Stimulated activated naive CD8-positive, alpha-beta T cell treated with anti-CD3 and anti-CD28 coated beads, Interleukin-15, amount 100 ng/mL, for 72 hours (primary cell): ENCODE measurements at regions not wholly inside any gene's neighbourhood (a gene's known extent, or its start where the extent isn't known, plus 50 kb on each side); places are given as distances from the start of the nearest gene placed in this dataset.
"Not testable (repeated sequence)": the region's sequence is repeated elsewhere in the genome, so short reads cannot be mapped to it uniquely, and the experiment has no call there.

Experiments
- ATAC-seq: fragments of 150-1000 bp; cut with Tn5 transposase; 2 replicates; pipeline ENCODE4 v1.10.0; 2021; ENCODE audit warnings: mild to moderate bottlenecking, moderate library complexity
- DNase-seq, 2 donors: peaks; one replicate each; pipeline ENCODE4 v3.0.0; 2021 to 2022
- H3K27ac Mint-ChIP-seq, 2 donors: one replicate each; pipeline ENCODE4 v1.8.0; 2022; ENCODE audit warnings: mild to moderate bottlenecking in 2 of 2, mixed read lengths in 2 of 2, moderate library complexity in 2 of 2
- H3K27me3 Mint-ChIP-seq: one replicate; pipeline ENCODE4 v1.8.0; 2022; ENCODE audit warnings: mixed read lengths
- H3K4me1 Mint-ChIP-seq: one replicate; pipeline ENCODE4 v1.8.0; 2022; ENCODE audit warnings: mild to moderate bottlenecking, mixed read lengths
- H3K4me3 Mint-ChIP-seq, 2 donors: one replicate each; pipeline ENCODE4 v1.8.0; 2022; ENCODE audit warnings: mild to moderate bottlenecking in 2 of 2, mixed read lengths in 2 of 2, moderate library complexity in 1 of 2
- H3K9me3 Mint-ChIP-seq, 2 donors: one replicate each; pipeline ENCODE4 v1.8.0; 2022; ENCODE audit warnings: mixed read lengths in 2 of 2

DNA sequence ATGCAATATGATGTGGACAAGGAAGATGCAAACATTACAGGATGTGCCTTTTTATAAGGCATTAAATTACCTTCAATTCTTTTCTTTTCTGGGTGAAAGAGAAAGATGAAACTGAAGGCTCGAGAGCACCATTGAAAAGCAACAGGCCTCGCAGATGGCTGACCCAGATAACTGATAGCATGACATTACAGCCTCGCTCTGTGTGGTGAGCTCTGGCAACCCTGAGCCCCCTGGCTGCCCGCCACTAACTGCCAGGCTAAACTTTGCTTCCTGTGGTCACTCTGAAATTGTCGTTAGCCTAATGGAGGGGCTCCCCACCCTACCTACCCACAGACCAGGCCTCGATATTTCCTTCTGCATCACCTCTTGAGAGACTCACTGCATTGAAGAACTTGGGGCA is 516.8 kb upstream of the FANCL start:
- ATAC-seq (no peak), DNase-seq (no peak)
- H3K4me3 Mint-ChIP-seq = no peak overlapping the region
- H3K4me1 Mint-ChIP-seq = peaks cover 7% of the 10 kb centered on the region
- H3K9me3 Mint-ChIP-seq = no peaks in the 10 kb centered on the region
- no peak overlapping the region for H3K27ac Mint-ChIP-seq
- H3K27me3 Mint-ChIP-seq = peaks cover 25% of the 10 kb centered on the region

DNA sequence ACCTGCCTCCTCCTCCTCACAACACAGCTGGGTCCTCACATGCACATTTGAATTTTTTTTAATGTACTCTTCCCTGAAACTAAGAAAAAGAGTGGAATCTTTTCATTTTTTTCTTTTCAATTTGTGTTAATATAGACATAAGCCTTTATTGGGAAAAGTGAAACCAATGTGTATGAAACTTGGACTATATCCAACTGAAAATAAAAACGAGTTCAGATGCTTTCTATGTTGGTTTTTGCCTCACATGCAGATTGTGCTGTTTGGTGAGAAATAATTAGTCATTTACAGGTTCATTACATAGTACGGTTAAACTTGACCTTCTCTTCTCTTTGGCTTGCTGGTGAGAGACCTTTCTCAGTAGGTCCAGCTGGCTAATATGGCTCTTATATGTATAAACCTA is 515.2 kb upstream of the FANCL start:
- peaks cover 5 to 9% of the 10 kb centered on the region in 2 donors for H3K9me3 Mint-ChIP-seq
- H3K4me1 Mint-ChIP-seq = peaks cover 7% of the 10 kb centered on the region
- H3K4me3 Mint-ChIP-seq = no peak overlapping the region
- DNase-seq (no peak), ATAC-seq (no peak)
- H3K27ac Mint-ChIP-seq = no peak overlapping the region
- peaks cover 20% of the 10 kb centered on the region for H3K27me3 Mint-ChIP-seq

DNA sequence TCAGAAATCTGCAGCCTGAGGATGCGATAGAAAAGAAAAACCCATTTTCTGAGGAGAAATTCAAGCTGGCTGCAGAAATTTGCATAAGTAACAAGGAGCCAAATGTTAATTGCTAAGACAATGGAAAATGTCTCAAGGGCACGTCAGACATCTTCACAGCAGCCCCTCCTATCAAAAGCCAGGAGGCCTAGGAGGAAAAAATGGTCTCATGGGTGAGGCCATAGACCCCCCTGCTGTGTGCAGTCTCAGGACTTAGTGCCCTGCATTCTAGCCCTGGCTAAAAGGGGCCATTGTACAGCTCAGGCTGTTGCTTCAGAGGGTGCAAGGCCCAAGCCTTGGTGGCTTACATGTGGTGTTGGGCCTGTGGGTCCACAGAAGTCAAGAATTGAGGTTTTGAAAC is 511.4 kb upstream of the FANCL start:
- H3K4me1 Mint-ChIP-seq, H3K9me3 Mint-ChIP-seq, DNase-seq, H3K27ac Mint-ChIP-seq, ATAC-seq, H3K4me3 Mint-ChIP-seq: not testable (repeated sequence)
- peaks cover 14% of the 10 kb centered on the region for H3K27me3 Mint-ChIP-seq

DNA sequence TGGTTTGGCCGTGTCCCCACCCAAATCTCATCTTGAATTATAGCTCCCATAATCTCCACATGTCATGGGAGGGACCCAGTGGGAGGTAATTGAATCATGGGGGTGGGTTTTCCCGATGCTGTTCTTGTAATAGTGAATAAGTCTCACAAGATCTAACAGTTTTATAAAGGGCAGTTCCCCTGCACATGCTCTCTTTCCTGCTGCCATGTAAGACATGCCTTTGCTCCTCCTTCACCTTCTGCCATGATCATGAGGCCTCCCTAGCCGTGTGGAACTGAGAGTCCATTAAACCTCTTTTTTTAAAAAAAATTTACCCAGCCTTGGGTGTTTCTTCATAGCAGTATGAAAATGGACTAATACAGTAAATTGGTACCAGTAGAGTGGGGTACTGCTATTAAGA is 510.6 kb upstream of the FANCL start:
- H3K4me3 Mint-ChIP-seq, ATAC-seq: not testable (repeated sequence)

DNA sequence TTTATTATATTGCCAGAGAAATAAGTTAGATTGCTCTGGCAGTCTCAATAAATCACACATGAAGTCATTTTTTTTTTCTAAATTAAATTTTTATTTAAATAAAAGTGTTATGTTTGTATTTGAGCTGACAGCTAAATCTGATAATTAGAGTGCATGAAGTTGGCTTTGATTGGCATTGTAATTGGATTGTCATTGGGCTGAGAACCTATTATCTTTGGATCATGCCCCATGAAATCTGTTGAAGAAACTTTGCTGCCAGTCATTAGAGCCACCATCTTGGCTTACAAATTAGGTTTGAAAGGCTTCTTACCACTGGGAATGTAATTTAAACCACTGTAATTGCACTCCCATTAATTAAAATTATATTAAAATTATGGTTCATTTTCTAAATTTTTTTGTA is 507.9 kb upstream of the FANCL start:
- Mint-ChIP-seq H3K9me3 (peaks cover 9% of the 10 kb centered on the region in 2 donors), H3K4me3 (no peak overlapping the region), H3K27ac (no peak overlapping the region), H3K4me1 (no peaks in the 10 kb centered on the region), H3K27me3 (no peaks in the 10 kb centered on the region)
- ATAC-seq (no peak), DNase-seq (no peak)

More for the DNA sequence above, 510.6 kb upstream of the FANCL start:
- DNase-seq, H3K9me3 Mint-ChIP-seq, H3K27me3 Mint-ChIP-seq, H3K4me1 Mint-ChIP-seq, H3K27ac Mint-ChIP-seq: not testable (repeated sequence)

DNA sequence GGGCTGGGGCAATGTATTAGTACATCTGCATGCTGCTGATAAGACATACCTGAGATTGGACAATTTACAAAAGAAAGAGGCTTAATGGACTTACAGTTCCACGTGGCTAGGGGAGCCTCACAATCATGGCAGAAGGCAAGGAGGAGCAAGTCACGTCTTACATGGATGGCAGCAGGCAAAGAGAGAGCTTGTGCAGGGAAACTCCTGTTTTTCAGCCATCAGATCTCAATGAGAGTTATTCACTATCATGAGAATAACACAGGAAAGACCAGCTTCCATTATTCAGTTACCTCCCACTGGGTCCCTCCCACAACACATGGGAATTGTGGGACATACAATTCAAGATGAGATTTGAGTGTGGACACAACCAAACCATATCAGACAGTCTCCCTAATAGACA is 504.2 kb upstream of the FANCL start:
- not testable (repeated sequence) for H3K4me3 Mint-ChIP-seq, ATAC-seq, H3K9me3 Mint-ChIP-seq, H3K4me1 Mint-ChIP-seq, H3K27ac Mint-ChIP-seq, H3K27me3 Mint-ChIP-seq, DNase-seq

DNA sequence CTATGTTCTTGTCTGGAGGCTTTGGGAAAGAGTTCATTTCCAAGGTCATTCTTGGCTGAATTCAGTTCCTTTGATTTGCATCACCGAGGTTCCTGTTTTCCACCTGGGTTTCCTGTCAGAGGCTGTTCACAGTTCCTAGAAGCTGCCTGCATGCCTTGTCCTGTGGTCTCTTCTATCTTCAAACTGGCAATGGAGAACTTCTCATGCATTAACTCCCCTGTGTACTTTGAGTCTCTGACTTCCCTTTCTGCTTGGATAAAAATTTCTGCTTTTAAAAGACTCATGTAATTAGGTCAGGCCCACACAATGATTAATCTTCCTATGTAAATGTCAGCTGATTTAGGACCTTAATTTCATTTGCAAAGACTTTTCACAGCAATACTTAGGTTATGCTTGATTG is 499.3 kb upstream of the FANCL start:
- DNase-seq (no peak), ATAC-seq (no peak)
- no peaks in the 10 kb centered on the region for H3K4me1 Mint-ChIP-seq
- H3K27me3 Mint-ChIP-seq = no peaks in the 10 kb centered on the region
- no peaks in the 10 kb centered on the region for H3K9me3 Mint-ChIP-seq
- no peak overlapping the region for H3K4me3 Mint-ChIP-seq
- H3K27ac Mint-ChIP-seq = no peak overlapping the region

DNA sequence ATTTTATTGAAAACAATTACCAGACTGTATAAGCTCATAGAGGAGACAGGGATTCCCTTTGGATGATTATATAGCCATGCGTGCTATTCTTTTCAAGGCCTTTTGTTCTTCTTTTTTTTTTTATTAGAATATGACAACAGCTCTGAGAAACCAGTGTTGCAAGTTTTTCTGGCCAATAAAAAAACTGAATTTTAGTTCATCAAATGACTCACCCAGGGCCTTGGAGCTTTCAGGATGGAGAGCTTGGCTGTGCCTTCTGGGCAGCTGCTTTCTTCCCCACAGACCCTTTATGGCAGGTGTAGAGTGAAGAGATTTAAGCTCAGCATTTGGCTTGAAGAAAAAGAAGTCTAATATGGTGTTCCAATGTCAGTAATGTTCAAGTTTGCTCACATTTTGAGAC is 497.9 kb upstream of the FANCL start:
- H3K27me3 Mint-ChIP-seq = no peaks in the 10 kb centered on the region
- DNase-seq (no peak), ATAC-seq (no peak)
- H3K9me3 Mint-ChIP-seq = no peaks in the 10 kb centered on the region
- H3K4me3 Mint-ChIP-seq = no peak overlapping the region
- no peak overlapping the region for H3K27ac Mint-ChIP-seq
- H3K4me1 Mint-ChIP-seq = no peaks in the 10 kb centered on the region

DNA sequence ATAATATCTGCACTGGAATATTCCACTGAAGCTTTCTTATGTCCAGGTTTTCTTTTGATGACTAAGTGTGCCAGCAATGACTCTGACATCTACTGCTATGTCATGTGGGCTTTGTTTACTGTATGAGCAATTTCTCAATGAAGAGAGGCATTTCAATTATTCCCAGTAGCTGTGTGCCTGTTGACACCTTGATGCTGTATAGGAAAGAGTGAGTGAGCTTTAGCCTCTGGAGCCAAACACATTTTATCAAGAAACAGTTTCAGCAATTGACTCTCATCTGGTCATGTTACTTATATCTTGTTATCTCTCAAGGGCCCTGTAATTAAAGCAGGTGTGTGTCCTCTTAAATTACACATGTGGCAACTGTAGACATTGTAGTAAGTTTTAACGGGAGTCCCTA is 493.2 kb upstream of the FANCL start:
- no peak overlapping the region for H3K4me3 Mint-ChIP-seq
- H3K4me1 Mint-ChIP-seq = no peaks in the 10 kb centered on the region
- no peak for DNase-seq
- H3K27ac Mint-ChIP-seq = no peak overlapping the region
- no peak for ATAC-seq
- no peaks in the 10 kb centered on the region for H3K9me3 Mint-ChIP-seq
- peaks cover 8% of the 10 kb centered on the region for H3K27me3 Mint-ChIP-seq

DNA sequence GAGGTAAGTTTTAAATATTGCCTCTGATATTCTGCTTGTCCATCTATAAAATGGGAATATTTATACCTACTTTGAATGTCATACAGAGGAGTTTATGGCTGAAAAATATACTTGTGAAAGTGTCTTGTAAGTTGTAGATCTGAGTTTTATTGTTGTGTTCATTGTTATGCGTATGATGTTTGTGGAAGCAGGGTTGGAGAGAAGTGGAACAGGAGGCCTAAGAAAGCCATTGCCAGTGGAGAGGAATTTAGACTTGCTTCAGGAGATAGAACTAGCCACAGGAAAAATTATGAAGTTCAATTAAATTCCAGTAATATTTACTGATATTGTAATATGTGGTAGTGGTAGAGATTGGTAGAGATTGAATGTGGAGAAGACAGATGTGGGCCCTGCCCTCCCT is 491.9 kb upstream of the FANCL start:
- H3K27me3 Mint-ChIP-seq = peaks cover 8% of the 10 kb centered on the region
- no peaks in the 10 kb centered on the region for H3K4me1 Mint-ChIP-seq
- no peak overlapping the region for H3K27ac Mint-ChIP-seq
- no peak overlapping the region for H3K4me3 Mint-ChIP-seq
- DNase-seq (no peak), ATAC-seq (no peak)
- H3K9me3 Mint-ChIP-seq = no peaks in the 10 kb centered on the region

DNA sequence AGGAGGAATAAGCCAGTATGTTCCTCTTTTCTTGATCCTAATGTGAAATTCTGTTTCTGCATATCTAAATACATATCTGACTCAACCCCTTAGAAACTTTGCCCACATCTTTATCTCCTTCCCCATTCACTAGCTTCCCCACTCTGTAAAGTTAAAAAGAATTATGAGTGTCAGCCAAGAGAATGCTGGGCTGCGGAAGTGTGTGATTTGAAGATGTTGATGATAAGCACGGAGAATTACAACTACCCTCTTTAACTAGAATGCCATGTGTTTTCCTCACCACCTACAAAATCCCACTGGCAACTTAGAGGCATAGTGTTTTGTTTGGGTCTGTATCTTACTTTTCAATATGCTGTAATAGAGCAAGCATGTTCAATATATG is 490.4 kb upstream of the FANCL start:
- H3K27ac Mint-ChIP-seq = no peak overlapping the region
- no peaks in the 10 kb centered on the region for H3K4me1 Mint-ChIP-seq
- H3K4me3 Mint-ChIP-seq = no peak overlapping the region
- DNase-seq (no peak), ATAC-seq (no peak)
- H3K9me3 Mint-ChIP-seq = no peaks in the 10 kb centered on the region
- H3K27me3 Mint-ChIP-seq = peaks cover 8% of the 10 kb centered on the region

DNA sequence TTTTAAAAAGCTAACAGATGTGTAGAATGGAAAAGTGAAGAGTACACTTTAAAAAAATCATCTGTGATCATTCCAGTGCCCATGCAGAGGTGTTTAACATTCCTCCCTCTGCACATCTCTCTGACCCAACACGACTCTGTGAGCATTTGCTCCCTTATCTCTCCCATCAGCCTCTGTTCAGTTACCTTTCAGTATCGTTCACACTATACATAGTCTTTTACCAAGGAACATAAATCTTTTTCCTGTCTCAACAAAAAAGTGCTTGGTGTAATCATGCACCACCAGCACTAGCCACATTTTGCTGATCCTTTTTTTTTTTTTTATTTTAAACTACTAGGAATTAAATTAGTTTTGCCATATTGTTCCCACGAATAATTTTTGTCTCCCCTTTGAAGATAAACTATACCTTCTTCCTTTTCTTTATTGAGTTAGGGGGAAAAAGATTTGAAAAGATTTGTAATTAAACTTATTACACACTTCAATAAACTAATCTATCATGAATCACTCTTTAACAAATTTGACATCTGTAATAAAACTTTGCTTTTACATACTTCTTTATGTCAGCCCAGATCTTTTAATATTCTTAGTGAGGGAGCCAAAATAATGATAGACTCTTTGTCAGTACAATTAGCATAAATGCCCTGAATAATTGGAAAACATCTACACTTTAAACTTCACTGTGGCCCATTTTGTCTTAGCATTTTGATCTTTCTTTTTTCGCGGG is 489.8 kb upstream of the FANCL start:
- Mint-ChIP-seq H3K4me3 (no peak overlapping the region), H3K4me1 (no peaks in the 10 kb centered on the region)

DNA sequence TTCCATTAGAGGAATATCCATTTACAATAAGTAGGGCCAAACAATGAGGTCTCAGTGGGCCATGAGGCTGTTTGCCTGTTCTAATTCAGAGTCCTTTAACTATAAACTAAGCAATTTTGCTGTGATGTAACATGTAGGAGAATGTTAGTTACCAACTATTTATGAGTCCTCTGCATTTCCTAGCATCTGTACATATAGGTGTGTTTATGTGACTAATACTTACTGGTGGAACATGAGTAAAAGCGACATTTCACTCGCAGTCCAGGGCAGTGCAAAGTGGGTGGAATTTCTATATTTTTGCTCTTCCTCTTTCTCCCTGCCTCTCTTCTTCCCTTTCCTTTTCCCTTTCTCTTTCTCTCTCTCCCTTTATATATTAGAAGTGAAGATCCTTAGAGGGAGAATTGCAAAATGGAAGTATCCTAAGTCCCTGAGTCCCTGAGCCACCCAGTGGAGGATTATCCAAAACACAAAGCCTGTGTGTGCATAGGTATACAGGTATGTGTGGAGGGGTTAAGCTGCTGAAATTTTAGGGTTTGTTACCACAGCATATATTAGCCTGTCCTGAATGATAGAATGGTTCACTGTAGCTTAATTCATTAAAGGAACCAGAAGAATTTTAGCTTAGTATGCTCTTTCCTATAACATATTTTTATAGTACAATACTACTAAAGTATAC is 487.0 kb upstream of the FANCL start:
- no peaks in the 10 kb centered on the region for H3K4me1 Mint-ChIP-seq
- no peak for ATAC-seq
- H3K9me3 Mint-ChIP-seq = no peaks in the 10 kb centered on the region
- no peak overlapping the region for H3K27ac Mint-ChIP-seq
- DNase-seq = no peak
- H3K4me3 Mint-ChIP-seq = no peak overlapping the region
- H3K27me3 Mint-ChIP-seq = peaks cover 8% of the 10 kb centered on the region

More for the DNA sequence above, 489.8 kb upstream of the FANCL start:
- no peak overlapping the region for H3K27ac Mint-ChIP-seq
- ATAC-seq = no peak
- peaks cover 8% of the 10 kb centered on the region for H3K27me3 Mint-ChIP-seq
- no peaks in the 10 kb centered on the region for H3K9me3 Mint-ChIP-seq
- no peak for DNase-seq

DNA sequence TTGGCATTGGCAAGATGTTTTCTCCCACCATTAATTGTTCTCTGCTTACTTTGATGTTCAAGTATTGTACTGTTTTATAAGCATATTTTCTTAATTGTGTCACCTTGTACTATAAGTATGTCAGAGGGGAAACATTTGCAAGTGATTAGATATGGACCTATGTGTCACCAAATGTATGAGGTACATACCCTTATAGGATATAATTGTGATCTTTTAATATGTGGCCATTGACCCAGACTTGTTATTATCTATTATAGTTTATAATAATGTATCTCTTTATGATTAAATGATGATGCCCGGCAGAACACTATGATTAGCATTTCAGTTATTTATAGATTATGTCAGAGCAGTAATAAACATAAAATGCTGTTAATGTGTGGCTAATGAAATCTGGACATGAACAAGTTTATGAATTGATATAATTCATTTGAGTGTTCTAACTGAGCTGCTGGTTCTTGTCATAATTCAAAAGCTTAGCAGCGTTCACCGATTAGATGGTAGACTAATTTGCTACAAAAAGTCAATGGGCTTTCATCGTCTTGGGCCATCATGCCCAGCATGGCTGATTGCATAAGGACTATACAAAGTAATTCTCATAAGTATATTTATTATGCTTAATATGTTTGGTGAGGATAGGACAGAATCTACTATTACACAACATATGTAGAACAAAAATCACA is 480.9 kb upstream of the FANCL start:
- no peak overlapping the region for H3K27ac Mint-ChIP-seq
- H3K9me3 Mint-ChIP-seq = no peaks in the 10 kb centered on the region
- ATAC-seq (no peak), DNase-seq (no peak)
- H3K4me3 Mint-ChIP-seq = no peak overlapping the region
- H3K4me1 Mint-ChIP-seq = no peaks in the 10 kb centered on the region
- H3K27me3 Mint-ChIP-seq = no peaks in the 10 kb centered on the region

DNA sequence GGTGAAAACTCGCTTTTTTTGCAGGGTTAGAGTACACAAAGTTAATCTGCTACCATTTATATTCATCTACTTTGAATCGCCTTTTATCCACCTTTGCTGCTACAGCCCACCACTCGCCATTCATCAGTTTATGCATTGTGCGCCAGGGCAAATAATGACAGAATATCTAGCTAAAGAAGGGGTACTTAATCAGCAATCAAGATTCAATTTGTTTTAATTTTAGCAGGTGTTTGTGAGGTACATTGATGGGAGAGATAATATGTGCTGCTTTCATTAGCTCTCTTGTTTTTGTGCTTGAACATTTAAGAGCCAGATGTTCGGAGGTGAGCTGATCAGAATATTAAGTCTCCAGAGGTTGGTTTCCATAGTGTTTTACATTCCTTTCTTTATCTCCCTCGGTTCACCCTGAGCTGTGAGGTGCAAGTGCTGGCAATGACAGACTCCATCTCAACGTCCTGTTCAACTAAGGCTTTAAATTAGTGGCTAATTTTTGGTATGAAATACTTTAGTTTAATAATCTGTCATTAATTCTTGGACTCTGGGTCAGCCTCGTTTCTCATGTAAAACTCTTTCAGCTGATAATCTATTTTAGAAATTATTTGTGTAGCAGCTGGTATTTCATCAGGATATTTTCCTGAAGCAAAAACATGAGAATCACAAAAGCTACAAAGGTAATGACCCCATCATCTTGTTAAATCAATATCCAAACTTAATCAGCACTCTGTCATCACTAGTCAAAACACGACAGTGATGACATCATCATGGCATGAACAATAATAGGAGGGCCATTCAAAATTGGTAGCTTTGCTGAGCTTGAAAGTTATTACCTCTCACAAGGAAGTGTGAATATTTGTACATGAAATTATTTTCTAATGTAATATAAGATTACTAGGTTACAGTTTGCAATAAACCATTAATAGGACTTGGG is 479.9 kb upstream of the FANCL start:
- Mint-ChIP-seq H3K27me3 (no peaks in the 10 kb centered on the region), H3K9me3 (no peaks in the 10 kb centered on the region), H3K4me1 (no peaks in the 10 kb centered on the region), H3K27ac (no peak overlapping the region), H3K4me3 (no peak overlapping the region)
- ATAC-seq = no peak
- no peak for DNase-seq
